NCI-H1694 (cell line): ENCODE measurements at regions not wholly inside any gene's neighbourhood (a gene's known extent, or its start where the extent isn't known, plus 50 kb on each side); places are given as distances from the start of the nearest gene placed in this dataset.
A peak's percentile ranks its signal among the peaks of the same experiment; 100 is the strongest.
"Not testable (repeated sequence)": the region's sequence is repeated elsewhere in the genome, so short reads cannot be mapped to it uniquely, and the experiment has no call there.

Source experiments
- DNase-seq: peaks from one replicate; lab custom pipeline; 2025; lab: John Stamatoyannopoulos, UW

DNA sequence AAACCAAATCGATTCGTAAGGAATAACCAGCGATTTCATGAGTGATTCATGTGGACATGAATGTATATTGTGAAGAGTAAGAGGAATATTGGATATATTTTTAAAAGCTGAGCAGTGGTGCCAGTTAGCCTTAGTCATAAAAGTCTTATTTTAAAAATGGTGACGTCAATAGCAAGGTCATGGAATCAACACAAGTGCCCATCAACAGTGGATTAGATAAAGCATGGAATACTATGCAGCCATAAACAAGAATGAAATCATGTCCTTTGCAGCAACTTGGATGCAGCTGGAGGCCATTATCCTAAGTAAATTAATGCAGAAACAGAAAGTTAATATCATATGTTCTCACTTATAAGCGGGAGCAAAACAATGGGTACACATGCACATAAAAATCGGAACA lies 89.0 kb upstream of the STOX2 start:
- no peak for DNase-seq

DNA sequence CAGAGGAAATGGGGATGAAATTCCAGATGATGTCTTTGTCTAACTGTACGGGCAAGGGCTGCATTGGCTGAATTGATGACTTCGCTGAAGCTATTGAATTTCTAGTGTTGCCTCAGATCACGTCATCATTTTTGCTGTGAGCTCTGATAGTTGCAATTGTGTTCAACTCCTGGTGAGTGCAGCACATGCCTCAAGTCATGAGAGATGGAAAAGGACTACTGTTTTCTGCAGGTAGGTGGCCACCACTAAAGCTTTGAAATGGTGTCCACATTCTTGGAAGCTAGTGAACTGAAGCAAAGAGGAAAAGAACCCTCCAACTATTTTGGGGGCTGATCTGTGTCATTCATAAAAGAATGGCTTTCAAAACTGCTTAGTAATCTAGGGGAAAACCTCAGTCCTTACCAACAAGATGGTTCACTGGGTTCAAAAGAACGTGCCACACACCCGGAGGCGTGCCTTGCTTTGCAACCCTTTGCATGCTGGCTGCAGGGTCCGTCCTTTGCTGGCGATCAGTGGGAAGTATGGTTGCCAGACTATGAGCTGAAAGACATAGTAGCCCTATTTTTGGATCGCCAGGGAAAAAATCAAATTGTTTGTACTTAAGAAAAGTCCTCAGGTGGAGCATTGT lies 88.1 kb upstream of the STOX2 start:
- DNase-seq: no peak

GRCh38 chr4:183818591-183818990 lies 86.5 kb upstream of the STOX2 start:
- not testable (repeated sequence) for DNase-seq

DNA sequence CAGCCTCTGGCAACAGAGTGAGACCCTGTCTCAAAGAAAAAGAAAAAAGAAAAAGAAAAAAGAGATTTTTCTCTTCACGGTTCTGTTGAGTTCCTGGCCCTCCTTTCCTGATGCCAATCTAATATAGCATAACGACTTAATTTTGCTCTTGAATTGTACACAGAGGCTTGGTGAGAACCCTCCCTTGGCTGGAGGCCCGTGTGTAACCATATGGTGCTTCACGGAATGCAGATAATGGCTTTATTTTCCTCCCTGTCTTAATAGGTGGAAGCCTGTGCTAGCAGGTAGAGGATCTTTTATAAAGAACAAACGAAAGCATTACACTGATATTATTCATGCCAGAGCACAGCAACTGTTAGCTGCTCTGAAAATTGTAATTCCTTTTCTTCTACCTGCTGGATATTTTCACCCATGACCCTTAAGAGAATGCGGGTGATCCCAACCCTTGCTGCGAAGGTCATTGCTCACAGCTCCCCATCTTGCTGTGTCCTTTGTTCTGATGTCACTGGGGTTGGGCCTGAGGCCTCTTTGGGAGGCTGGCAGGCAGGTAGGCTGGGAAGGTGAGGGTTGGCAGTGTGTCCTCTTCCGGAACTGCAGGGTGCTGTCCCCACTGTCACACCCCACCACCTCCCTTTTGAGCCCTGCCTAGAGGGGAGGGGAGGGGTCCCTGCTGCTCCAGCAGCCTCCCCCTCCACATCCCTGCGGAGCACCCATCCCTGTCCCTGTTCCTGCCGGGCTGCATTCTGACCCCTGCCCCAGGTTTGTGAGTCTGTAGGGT lies 83.8 kb upstream of the STOX2 start:
- peak; percentile 80 for DNase-seq

GRCh38 chr4:183823434-183823833 lies 81.7 kb upstream of the STOX2 start:
- DNase-seq: peak; percentile 41

DNA sequence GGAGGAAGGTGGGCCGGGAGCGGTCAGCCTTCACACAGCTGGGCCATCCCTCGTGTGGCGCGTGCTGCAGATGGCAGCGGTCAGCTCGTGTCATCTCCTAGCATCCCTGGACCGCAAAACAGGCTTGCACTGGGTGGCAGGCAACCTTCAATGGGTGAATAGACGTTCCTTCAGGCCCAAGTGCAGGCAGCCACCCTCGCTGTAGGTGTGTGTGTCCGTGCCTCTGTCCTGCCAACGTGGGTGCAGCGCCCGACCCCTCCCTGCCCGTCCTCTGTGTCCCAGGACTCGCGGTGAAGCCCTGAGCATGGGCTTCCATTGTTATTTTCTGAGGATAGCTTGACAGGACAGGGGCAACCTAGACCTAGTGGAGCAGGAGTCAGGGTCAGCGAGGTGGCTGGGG lies 79.8 kb upstream of the STOX2 start:
- DNase-seq: no peak

- no peak for DNase-seq
Measured at GRCh38 chr4:183826461-183826860, 78.6 kb upstream of the STOX2 start.

DNA sequence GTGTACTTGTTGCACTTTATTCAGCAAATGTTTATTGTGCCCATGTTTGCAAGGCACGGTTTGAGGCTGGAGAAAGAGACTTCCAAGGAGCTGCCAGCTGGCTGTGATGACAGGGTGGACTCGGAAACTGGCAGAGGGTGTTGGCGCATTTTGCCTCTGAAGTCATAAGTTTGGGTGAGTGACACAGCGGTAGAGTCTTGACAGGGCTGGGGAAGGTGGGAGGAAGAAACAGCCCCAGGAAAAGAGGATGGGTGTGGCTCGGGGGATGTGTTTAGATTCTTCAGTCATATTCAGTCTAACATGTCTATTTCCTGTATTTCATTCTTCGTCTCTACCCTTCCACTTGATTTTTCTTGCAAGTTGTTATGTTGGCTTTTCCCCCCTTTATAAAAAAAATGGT lies 77.0 kb upstream of the STOX2 start:
- DNase-seq: no peak

DNA sequence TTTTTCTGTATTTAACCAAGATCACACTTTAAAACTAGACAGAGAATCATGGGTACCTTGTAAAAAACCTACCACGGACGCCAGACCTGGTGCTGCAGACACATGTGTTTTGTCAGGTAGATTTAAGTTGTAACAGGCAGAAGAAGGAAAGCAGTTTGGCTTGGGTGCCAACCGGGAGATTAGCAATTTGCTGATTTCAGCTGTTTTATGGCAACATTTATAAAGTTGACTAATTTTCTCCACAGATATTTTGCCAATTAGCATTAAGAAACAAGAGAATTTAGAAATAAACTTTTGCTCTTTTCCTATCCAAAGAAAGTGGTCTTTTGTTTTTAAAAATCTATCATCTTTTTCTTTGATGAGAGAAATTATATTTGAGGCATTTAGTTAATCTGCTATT lies 76.3 kb upstream of the STOX2 start:
- no peak for DNase-seq

GRCh38 chr4:183830438-183830985 lies 74.6 kb upstream of the STOX2 start:
- DNase-seq: no peak

DNA sequence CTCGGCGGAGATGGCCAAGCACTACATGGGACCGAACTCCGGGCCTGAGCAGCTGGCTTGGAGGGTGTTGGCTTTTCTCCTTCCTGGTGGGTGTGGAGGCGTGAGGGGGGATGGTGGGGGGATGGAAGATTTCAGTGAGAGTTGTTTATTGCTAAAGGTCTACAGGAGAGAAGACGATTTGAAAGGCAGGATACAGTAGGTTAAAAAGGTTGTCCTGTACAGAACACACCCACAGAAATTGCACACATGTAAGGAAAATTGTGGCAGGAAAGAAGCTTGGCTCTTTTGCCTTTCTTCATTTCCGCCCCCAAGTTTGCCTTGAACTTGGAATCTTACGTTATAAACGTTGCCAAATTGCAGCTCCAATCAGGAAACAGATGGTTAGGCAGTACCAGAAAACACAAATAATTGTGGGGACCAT lies 74.1 kb upstream of the STOX2 start:
- no peak for DNase-seq

GRCh38 chr4:183831683-183832082 lies 73.4 kb upstream of the STOX2 start:
- DNase-seq: no peak

DNA sequence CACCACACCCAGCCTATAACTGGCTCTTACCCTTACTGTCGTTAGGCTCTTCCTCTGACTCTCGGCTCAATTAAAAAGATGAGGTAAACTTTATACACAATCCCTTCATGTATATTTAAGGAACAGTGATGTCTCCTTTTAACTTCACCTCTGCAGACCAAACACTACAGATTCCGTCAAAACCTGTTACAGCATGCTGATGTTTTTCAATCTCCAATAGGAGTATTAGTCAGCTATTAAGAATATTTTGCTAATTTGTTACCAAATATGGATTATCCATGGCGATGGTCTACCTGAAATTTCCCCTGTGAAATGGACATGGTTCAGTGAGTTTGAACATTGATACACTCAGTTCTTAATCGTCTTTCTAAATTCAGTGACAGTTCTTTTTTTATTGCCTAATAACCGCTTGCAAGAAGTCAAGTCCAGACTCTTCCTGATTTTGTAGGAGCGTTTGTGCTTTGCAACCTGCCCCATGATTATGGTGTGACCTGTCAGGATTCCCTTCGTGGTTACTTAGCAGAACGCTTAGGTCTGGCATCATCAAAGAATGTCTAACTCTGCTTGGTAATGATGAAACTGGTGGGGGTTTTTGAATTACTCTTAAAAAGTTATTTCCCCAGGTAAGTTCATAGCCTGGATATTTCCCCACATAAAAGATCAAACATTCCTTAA lies 72.2 kb upstream of the STOX2 start:
- DNase-seq: no peak

DNA sequence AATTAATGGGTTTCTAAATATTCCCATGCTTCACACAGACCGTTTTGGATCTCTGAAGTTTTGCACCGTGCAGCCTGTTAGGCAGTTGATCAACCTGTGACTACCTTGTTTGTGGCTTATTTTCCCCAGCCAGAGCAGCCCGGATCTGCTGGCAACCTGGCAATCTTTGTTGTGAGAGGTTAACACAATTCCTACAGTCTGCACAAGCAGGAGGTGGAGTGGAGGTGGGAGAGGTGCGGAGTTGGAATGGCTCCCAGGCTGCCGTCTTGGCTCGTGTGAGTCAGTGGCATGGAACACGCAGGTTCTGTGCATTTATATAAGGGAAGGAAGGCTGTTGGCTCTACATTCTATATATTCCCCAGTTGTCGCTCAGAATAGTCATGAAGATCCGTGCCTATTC lies 70.9 kb upstream of the STOX2 start:
- DNase-seq: no peak

- DNase-seq: no peak
Measured at GRCh38 chr4:183837222-183837621, 67.9 kb upstream of the STOX2 start.

DNA sequence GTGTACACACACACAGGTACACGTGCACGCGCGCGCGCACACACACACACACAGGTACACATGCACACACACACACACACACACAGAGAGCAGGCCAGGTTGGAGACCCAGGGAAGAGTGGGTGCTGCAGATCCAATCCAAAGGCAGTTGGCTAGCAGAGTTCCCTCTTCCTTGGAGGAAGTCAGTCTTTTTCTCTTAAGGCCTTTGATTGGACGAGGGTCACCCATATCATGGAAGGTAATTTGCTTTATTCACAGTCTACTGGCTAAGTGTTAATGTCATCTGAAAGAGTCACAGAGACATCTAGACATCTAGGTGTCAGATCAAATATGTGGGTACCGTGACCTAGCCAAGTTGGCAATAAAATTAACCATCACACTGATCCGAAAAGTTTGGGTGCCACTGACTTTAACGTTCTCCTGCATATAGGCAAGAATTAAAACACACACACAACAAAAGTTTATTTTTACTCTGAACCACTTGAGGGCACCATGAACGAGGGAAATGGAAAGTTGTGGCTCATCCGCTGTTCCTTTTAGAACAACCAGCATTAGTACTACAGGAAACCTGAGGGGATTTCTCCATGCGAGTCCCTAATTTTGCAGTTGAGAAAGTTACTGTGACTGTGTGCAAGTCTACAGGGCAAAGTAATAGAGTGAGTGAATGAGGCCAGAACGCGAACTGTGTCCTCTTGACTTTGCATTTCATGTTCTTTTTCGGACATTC lies 66.0 kb upstream of the STOX2 start:
- peak; percentile 31 for DNase-seq

DNA sequence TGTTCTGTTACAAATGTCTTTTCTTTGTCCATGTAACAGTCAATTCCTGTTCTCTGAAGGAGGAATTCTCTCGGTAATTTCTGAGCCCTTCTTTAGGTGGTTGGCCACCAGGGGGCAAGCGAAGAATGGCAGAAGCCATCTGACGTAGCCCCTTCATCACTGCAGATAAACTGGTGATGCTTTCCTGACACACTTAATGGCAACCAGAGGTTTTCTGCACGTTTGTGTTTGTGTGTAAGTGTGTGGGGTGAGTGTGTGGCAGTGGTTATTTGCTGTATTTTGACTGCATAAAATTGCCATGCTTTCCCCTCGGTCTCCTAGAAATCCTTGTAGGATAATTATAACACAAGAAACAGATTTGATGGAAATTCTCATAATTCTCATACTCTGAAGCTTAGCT lies 64.8 kb upstream of the STOX2 start:
- DNase-seq: peak; percentile 71

GRCh38 chr4:183841001-183841400 lies 64.1 kb upstream of the STOX2 start:
- DNase-seq: no peak

GRCh38 chr4:183842129-183842528 lies 63.0 kb upstream of the STOX2 start:
- DNase-seq: no peak

- peak; percentile 63 for DNase-seq
Measured at GRCh38 chr4:183843248-183843671, 61.8 kb upstream of the STOX2 start.

GRCh38 chr4:183846951-183847350 lies 58.2 kb upstream of the STOX2 start:
- no peak for DNase-seq

GRCh38 chr4:183848805-183849204 lies 56.3 kb upstream of the STOX2 start:
- no peak for DNase-seq
